ENCODE measurements at regions not wholly inside any gene's neighbourhood (a gene's known extent, or its start where the extent isn't known, plus 50 kb on each side); places are given as distances from the start of the nearest gene placed in this dataset.

GRCh38 chr12:43648636-43649035 is 96.6 kb upstream of the ADAMTS20 start:
- Histone ChIP-seq H3K27me3 (ENCODE audit: insufficient read depth, poor library complexity, severe bottlenecking) (peaks cover 2% of the 10 kb centered on the region), H3K4me1 (ENCODE audit: insufficient read depth, poor library complexity, severe bottlenecking) (no peaks in the 10 kb centered on the region), H3K9me3 (ENCODE audit: severe bottlenecking) (no peaks in the 10 kb centered on the region), H3K27ac (ENCODE audit: poor library complexity, severe bottlenecking) (no peak overlapping the region), H3K4me3 (ENCODE audit: severe bottlenecking) (no peak overlapping the region), H3K36me3 (ENCODE audit: low read depth) (no peaks in the 10 kb centered on the region)
- ATAC-seq (ENCODE audit: low read depth) (no peak), DNase-seq (ENCODE audit: low spot score) (no peak)
- no peak for TF ChIP-seq CTCF (IDR thresholded peaks at IDR 0.05; ENCODE audit: poor library complexity, severe bottlenecking)

GRCh38 chr12:43638806-43639205 is 86.8 kb upstream of the ADAMTS20 start:
- no peaks in the 10 kb centered on the region for H3K36me3 ChIP-seq (ENCODE audit: low read depth)
- H3K27me3 ChIP-seq (ENCODE audit: insufficient read depth, poor library complexity, severe bottlenecking), result peaks cover 9% of the 10 kb centered on the region
- no peak overlapping the region for H3K4me3 ChIP-seq (ENCODE audit: severe bottlenecking)
- H3K4me1 ChIP-seq (ENCODE audit: insufficient read depth, poor library complexity, severe bottlenecking), result no peaks in the 10 kb centered on the region
- no peaks in the 10 kb centered on the region for H3K9me3 ChIP-seq (ENCODE audit: severe bottlenecking)
- ATAC-seq (ENCODE audit: low read depth) (no peak), DNase-seq (ENCODE audit: low spot score) (no peak)
- TF ChIP-seq CTCF (IDR thresholded peaks at IDR 0.05; ENCODE audit: poor library complexity, severe bottlenecking), result no peak
- H3K27ac ChIP-seq (ENCODE audit: poor library complexity, severe bottlenecking), result no peak overlapping the region

- Histone ChIP-seq H3K27me3 (ENCODE audit: insufficient read depth, poor library complexity, severe bottlenecking) (peaks cover 4% of the 10 kb centered on the region), H3K4me3 (ENCODE audit: severe bottlenecking) (no peak overlapping the region), H3K4me1 (ENCODE audit: insufficient read depth, poor library complexity, severe bottlenecking) (no peaks in the 10 kb centered on the region), H3K9me3 (ENCODE audit: severe bottlenecking) (no peaks in the 10 kb centered on the region), H3K36me3 (ENCODE audit: low read depth) (no peaks in the 10 kb centered on the region), H3K27ac (ENCODE audit: poor library complexity, severe bottlenecking) (no peak overlapping the region)
- TF ChIP-seq CTCF (IDR thresholded peaks at IDR 0.05; ENCODE audit: poor library complexity, severe bottlenecking), result no peak
- ATAC-seq (ENCODE audit: low read depth), result no peak
- DNase-seq (ENCODE audit: low spot score), result no peak
These were observed 84.9 kb upstream of the ADAMTS20 start for GRCh38 chr12:43636725-43637463.

- Histone ChIP-seq H3K4me1 (ENCODE audit: insufficient read depth, poor library complexity, severe bottlenecking) (no peaks in the 10 kb centered on the region), H3K27me3 (ENCODE audit: insufficient read depth, poor library complexity, severe bottlenecking) (no peaks in the 10 kb centered on the region), H3K9me3 (ENCODE audit: severe bottlenecking) (no peaks in the 10 kb centered on the region), H3K36me3 (ENCODE audit: low read depth) (no peaks in the 10 kb centered on the region), H3K4me3 (ENCODE audit: severe bottlenecking) (no peak overlapping the region), H3K27ac (ENCODE audit: poor library complexity, severe bottlenecking) (no peak overlapping the region)
- no peak for DNase-seq (ENCODE audit: low spot score)
- no peak for ATAC-seq (ENCODE audit: low read depth)
- TF ChIP-seq CTCF (IDR thresholded peaks at IDR 0.05; ENCODE audit: poor library complexity, severe bottlenecking), result no peak
These were observed 69.3 kb upstream of the ADAMTS20 start for GRCh38 chr12:43621262-43621661.

- Histone ChIP-seq H3K4me3 (ENCODE audit: severe bottlenecking) (no peak overlapping the region), H3K27ac (ENCODE audit: poor library complexity, severe bottlenecking) (no peak overlapping the region), H3K9me3 (ENCODE audit: severe bottlenecking) (no peaks in the 10 kb centered on the region), H3K27me3 (ENCODE audit: insufficient read depth, poor library complexity, severe bottlenecking) (peaks cover 6% of the 10 kb centered on the region), H3K4me1 (ENCODE audit: insufficient read depth, poor library complexity, severe bottlenecking) (no peaks in the 10 kb centered on the region), H3K36me3 (ENCODE audit: low read depth) (no peaks in the 10 kb centered on the region)
- no peak for DNase-seq (ENCODE audit: low spot score)
- TF ChIP-seq CTCF (IDR thresholded peaks at IDR 0.05; ENCODE audit: poor library complexity, severe bottlenecking), result no peak
- ATAC-seq (ENCODE audit: low read depth), result no peak
These were observed 50.7 kb upstream of the ADAMTS20 start for GRCh38 chr12:43602738-43603137.
